OCI-LY3 (cell line): ENCODE measurements at regions not wholly inside any gene's neighbourhood (a gene's known extent, or its start where the extent isn't known, plus 50 kb on each side); places are given as distances from the start of the nearest gene placed in this dataset.

ENCODE experiments used
- H2AFZ ChIP-seq: fragments of 200-600, 300-600 bp; shearing (Covaris generic); 2 replicates; pipeline ENCODE4 v1.6.0; 2014; ENCODE audit warnings: antibody characterized with exemption, low read depth, low read length
- H3K27ac ChIP-seq: fragments of 200-600, 300-600 bp; sonication (generic); 2 replicates; pipeline ENCODE4 v1.5.1; 2014; ENCODE audit warnings: mild to moderate bottlenecking, low read length, moderate library complexity, mixed read lengths
- H3K27me3 ChIP-seq: fragments of 200-600, 300-600 bp; sonication (generic); 2 replicates; pipeline ENCODE4 v1.6.1; 2014; ENCODE audit warnings: low read depth, low read length, mixed read lengths
- H3K36me3 ChIP-seq: fragments of 200-600, 300-600 bp; sonication (generic); replicated peaks from 2 replicates; pipeline ENCODE3; 2014; ENCODE audit warnings: low read depth, low read length, mixed read lengths
- H3K4me1 ChIP-seq: fragments of 300-600, 200-600 bp; sonication (generic); 2 replicates; pipeline ENCODE4 v1.6.1; 2014; ENCODE audit warnings: low read length, mixed read lengths
- H3K4me2 ChIP-seq: fragments of 200-600, 300-600 bp; sonication (generic); 2 replicates; pipeline ENCODE4 v1.6.1; 2014; ENCODE audit warnings: low read length, mixed read lengths
- H3K4me3 ChIP-seq: fragments of 300-600, 200-600 bp; sonication (generic); 2 replicates; pipeline ENCODE4 v1.5.1; 2014; ENCODE audit warnings: antibody characterized with exemption, mild to moderate bottlenecking, low read length, moderate library complexity
- H3K79me2 ChIP-seq: fragments of 300-600, 200-600 bp; shearing (Covaris generic); 2 replicates; pipeline ENCODE4 v1.6.1; 2014; ENCODE audit warnings: mild to moderate bottlenecking, low read length, mixed read lengths
- H3K9ac ChIP-seq: fragments of 300-600, 200-600 bp; shearing (Covaris generic); 2 replicates; pipeline ENCODE4 v1.6.0; 2014; ENCODE audit warnings: mild to moderate bottlenecking, low read length, moderate library complexity
- H3K9me3 ChIP-seq: fragments of 200-600, 300-600 bp; shearing (Covaris generic); 2 replicates; pipeline ENCODE4 v1.6.1; 2014; ENCODE audit warnings: low read length, mixed read lengths; ENCODE audit not compliant: insufficient read depth
- H4K20me1 ChIP-seq: fragments of 200-600, 300-600 bp; sonication (generic); 2 replicates; pipeline ENCODE4 v1.6.1; 2016; ENCODE audit warnings: low read length, mixed read lengths; ENCODE audit not compliant: insufficient read depth
- EZH2phosphoT487 ChIP-seq: fragments of 200-600 bp; shearing (Covaris generic); IDR thresholded peaks from 2 replicates; pipeline ENCODE4 v1.6.1; 2018; ENCODE audit warnings: antibody characterized with exemption, mixed run types, low read depth
- TF ChIP-seq, protein P1 (sequence below): fragments of 200-600, 300-600 bp; sonication (generic); IDR thresholded peaks from 2 replicates; pipeline ENCODE4 v1.5.1; 2014; ENCODE audit warnings: antibody characterized with exemption, low read length, low read depth

DNA sequence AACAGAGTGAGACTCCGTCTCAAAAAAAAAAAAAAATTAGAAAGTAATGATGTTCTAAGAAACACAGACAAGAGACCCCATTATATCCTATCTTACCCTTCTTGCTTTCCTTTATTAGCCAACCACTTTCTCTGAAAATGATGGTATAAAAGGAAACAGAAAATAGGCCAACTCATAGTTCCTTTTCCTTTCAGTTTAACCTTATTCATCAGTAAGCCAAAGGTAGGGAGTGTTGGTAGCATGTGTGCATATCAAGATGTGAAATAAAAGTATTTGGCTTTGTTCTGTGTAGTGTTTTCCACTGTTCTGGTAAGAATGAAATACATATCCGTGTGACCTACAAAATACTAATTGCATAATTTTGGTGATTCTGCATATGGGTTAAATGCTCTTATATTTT is 266.6 kb downstream of the ZNF674 start:
- Histone ChIP-seq H3K4me1 (peaks cover 6% of the 10 kb centered on the region; the same call in 1 of the 2 replicates), H3K9me3 (no peaks in the 10 kb centered on the region), H3K36me3 (no peaks in the 10 kb centered on the region), H3K4me3 (no peak overlapping the region), H3K27me3 (no peaks in the 10 kb centered on the region), H2AFZ (no peak overlapping the region), H3K4me2 (no peak overlapping the region), H3K27ac (no peak overlapping the region), H3K9ac (no peak overlapping the region), H4K20me1 (no peaks in the 10 kb centered on the region), H3K79me2 (no peaks in the 10 kb centered on the region)
- TF ChIP-seq, protein P1, sequence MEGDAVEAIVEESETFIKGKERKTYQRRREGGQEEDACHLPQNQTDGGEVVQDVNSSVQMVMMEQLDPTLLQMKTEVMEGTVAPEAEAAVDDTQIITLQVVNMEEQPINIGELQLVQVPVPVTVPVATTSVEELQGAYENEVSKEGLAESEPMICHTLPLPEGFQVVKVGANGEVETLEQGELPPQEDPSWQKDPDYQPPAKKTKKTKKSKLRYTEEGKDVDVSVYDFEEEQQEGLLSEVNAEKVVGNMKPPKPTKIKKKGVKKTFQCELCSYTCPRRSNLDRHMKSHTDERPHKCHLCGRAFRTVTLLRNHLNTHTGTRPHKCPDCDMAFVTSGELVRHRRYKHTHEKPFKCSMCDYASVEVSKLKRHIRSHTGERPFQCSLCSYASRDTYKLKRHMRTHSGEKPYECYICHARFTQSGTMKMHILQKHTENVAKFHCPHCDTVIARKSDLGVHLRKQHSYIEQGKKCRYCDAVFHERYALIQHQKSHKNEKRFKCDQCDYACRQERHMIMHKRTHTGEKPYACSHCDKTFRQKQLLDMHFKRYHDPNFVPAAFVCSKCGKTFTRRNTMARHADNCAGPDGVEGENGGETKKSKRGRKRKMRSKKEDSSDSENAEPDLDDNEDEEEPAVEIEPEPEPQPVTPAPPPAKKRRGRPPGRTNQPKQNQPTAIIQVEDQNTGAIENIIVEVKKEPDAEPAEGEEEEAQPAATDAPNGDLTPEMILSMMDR, result no peak
- no peak for TF ChIP-seq EZH2phosphoT487

DNA sequence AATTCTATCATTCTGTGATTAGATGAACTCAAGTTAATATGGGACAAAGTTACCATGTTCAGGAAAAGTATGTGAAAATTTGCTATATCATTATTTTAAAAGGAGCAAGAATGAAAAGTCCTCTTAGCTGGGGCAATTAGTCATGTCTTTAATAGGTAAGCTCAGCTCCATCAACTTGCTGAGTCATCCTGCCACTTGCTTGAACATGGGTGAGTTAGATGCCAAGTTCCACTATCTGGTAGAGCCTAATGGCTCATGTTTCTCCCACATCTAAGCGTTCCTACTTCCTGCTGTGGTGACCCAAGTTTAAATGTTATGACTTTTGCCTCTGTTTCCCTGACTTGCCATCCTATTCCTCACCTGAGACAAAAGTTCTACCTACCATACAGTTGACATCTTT is 276.8 kb downstream of the ZNF674 start:
- Histone ChIP-seq H2AFZ (no peak overlapping the region), H3K4me1 (no peaks in the 10 kb centered on the region), H3K27me3 (no peaks in the 10 kb centered on the region), H3K9me3 (no peaks in the 10 kb centered on the region), H3K36me3 (no peaks in the 10 kb centered on the region), H3K79me2 (no peaks in the 10 kb centered on the region), H3K27ac (no peak overlapping the region), H3K4me3 (no peak overlapping the region), H3K4me2 (no peak overlapping the region), H3K9ac (no peak overlapping the region), H4K20me1 (no peaks in the 10 kb centered on the region)
- TF ChIP-seq, protein P1, result no peak
- no peak for TF ChIP-seq EZH2phosphoT487

DNA sequence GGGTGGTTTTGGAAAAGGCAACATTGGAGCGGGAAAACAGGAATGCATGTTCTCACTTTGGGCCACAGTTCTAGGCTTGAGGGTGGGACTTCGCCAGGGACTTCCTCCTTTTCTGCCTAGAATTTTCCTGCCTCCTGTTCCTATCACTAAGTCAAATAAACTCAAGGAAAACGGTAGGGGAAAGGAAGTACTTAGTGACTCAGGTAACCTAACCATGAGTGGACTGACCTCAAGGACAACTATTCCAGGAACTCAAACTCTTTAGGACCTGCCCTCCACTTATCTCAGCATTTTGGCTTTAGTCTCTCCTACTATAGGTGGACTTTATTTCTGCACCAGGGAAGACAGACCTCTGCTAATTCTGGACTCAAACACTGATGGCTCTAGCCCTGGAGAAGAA is 281.7 kb downstream of the ZNF674 start:
- H3K79me2 ChIP-seq, result no peaks in the 10 kb centered on the region
- H3K9ac ChIP-seq, result no peak overlapping the region
- no peak overlapping the region for H3K4me3 ChIP-seq
- no peak overlapping the region for H2AFZ ChIP-seq
- no peak overlapping the region for H3K27ac ChIP-seq
- no peaks in the 10 kb centered on the region for H4K20me1 ChIP-seq
- no peaks in the 10 kb centered on the region for H3K36me3 ChIP-seq
- no peaks in the 10 kb centered on the region for H3K9me3 ChIP-seq
- TF ChIP-seq, protein P1, result no peak
- TF ChIP-seq EZH2phosphoT487, result no peak
- H3K4me1 ChIP-seq, result no peaks in the 10 kb centered on the region
- H3K27me3 ChIP-seq, result no peaks in the 10 kb centered on the region
- no peak overlapping the region for H3K4me2 ChIP-seq

DNA sequence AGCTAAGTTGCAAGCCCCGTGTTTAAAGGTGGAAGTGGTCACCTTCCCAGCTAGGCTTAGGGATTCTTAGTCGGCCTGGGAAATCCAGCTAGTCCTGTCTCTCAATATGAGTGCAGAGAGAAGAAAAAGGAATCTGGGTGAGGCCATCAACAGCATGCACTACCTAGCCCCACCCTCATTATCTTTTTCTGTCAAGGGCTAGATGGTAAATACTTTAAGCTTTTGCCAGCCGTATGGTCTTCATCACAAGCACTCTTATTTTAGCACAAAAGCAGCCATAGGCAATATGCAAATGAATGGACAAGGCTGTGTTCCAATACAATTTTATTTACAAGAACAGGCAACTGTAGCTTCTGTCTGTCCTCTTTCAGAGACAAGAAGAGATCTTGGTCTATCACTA is 282.9 kb downstream of the ZNF674 start:
- Histone ChIP-seq H3K4me3 (no peak overlapping the region), H3K27ac (no peak overlapping the region)

More for the DNA sequence above, 282.9 kb downstream of the ZNF674 start:
- Histone ChIP-seq H3K27me3 (no peaks in the 10 kb centered on the region), H3K4me1 (no peaks in the 10 kb centered on the region), H3K79me2 (no peaks in the 10 kb centered on the region), H2AFZ (no peak overlapping the region), H3K4me2 (no peak overlapping the region), H4K20me1 (no peaks in the 10 kb centered on the region), H3K36me3 (no peaks in the 10 kb centered on the region), H3K9ac (no peak overlapping the region), H3K9me3 (no peaks in the 10 kb centered on the region)
- TF ChIP-seq EZH2phosphoT487, result no peak
- TF ChIP-seq, protein P1, result no peak
